ENCODE measurements at regions not wholly inside any gene's neighbourhood (a gene's known extent, or its start where the extent isn't known, plus 50 kb on each side); places are given as distances from the start of the nearest gene placed in this dataset.

- TF ChIP-seq, protein P1, sequence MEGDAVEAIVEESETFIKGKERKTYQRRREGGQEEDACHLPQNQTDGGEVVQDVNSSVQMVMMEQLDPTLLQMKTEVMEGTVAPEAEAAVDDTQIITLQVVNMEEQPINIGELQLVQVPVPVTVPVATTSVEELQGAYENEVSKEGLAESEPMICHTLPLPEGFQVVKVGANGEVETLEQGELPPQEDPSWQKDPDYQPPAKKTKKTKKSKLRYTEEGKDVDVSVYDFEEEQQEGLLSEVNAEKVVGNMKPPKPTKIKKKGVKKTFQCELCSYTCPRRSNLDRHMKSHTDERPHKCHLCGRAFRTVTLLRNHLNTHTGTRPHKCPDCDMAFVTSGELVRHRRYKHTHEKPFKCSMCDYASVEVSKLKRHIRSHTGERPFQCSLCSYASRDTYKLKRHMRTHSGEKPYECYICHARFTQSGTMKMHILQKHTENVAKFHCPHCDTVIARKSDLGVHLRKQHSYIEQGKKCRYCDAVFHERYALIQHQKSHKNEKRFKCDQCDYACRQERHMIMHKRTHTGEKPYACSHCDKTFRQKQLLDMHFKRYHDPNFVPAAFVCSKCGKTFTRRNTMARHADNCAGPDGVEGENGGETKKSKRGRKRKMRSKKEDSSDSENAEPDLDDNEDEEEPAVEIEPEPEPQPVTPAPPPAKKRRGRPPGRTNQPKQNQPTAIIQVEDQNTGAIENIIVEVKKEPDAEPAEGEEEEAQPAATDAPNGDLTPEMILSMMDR (IDR thresholded peaks at IDR 0.05), result no peak
- TF ChIP-seq POLR2A (IDR thresholded peaks at IDR 0.05) (no peak), EP300 (IDR thresholded peaks at IDR 0.05) (no peak)
Measured at GRCh38 chr6:169906688-169907418, 155.4 kb downstream of the ERMARD start.

Data from gastroesophageal sphincter (tissue), 3 donors.